OCI-LY7 (cell line): ENCODE measurements at regions not wholly inside any gene's neighbourhood (a gene's known extent, or its start where the extent isn't known, plus 50 kb on each side); places are given as distances from the start of the nearest gene placed in this dataset.
A peak's percentile ranks its signal among the peaks of the same experiment; 100 is the strongest.

Source experiments
- BruUV-seq: library from RNA; stranded (reverse); fragments of 400-500 nt; replicated peaks from 2 replicates; lab custom pipeline; 2021; lab: Mats Ljungman, UMichigan
- CTCF ChIA-PET: fragments of 300-600 bp; sonication (Branson Sonifier 250); formaldehyde crosslinking; loops from one replicate; lab custom pipeline; 2022; ENCODE audit warnings: antibody characterized with exemption; ENCODE audit not compliant: unreplicated experiment; lab: Charles Lee
- POLR2A ChIA-PET: fragments of 300-600 bp; sonication (Branson Sonifier 250); formaldehyde crosslinking; loops from one replicate; lab custom pipeline; 2022; ENCODE audit warnings: antibody characterized with exemption; lab: Charles Lee
- DNase-seq: peaks from one replicate; pipeline ENCODE4 v3.0.0-alpha.2; 2015; ENCODE audit warnings: low spot score
- H2AFZ ChIP-seq: fragments of 200-600 bp; sonication (generic), shearing (Covaris generic); 2 replicates; pipeline ENCODE4 v1.6.1; 2014; ENCODE audit warnings: mild to moderate bottlenecking, antibody characterized with exemption, low read length, moderate library complexity
- H3K27ac ChIP-seq: fragments of 200-600 bp; sonication (generic); 2 replicates; pipeline ENCODE4 v1.5.1; 2014; ENCODE audit warnings: mixed run types, low read depth, mild to moderate bottlenecking, moderate library complexity, low read length, inconsistent platforms; ENCODE audit not compliant: poor library complexity, severe bottlenecking
- H3K36me3 ChIP-seq: fragments of 200-600 bp; sonication (generic); 2 replicates; pipeline ENCODE4 v1.6.1; 2014; ENCODE audit warnings: mild to moderate bottlenecking, antibody characterized with exemption, low read length, moderate library complexity, mixed read lengths; ENCODE audit not compliant: insufficient read depth
- H3K4me1 ChIP-seq: fragments of 200-600 bp; sonication (generic); 2 replicates; pipeline ENCODE4 v1.5.1; 2014; ENCODE audit warnings: mild to moderate bottlenecking, low read length; ENCODE audit not compliant: insufficient read depth, poor library complexity, severe bottlenecking
- H3K4me2 ChIP-seq: fragments of 200-600 bp; sonication (generic); 2 replicates; pipeline ENCODE4 v1.6.1; 2014; ENCODE audit warnings: mild to moderate bottlenecking, low read length
- H3K4me3 ChIP-seq: fragments of 200-600 bp; sonication (generic); 2 replicates; pipeline ENCODE4 v1.5.1; 2014; ENCODE audit warnings: mild to moderate bottlenecking, low read depth, low read length; ENCODE audit not compliant: poor library complexity, severe bottlenecking
- H3K79me2 ChIP-seq: fragments of 200-600 bp; sonication (generic); 2 replicates; pipeline ENCODE4 v1.6.1; 2016; ENCODE audit warnings: low read depth, mild to moderate bottlenecking, low read length, moderate library complexity, mixed read lengths; ENCODE audit not compliant: insufficient read depth
- H3K9me2 ChIP-seq: fragments of 200-600 bp; sonication (generic); 2 replicates; pipeline ENCODE4 v1.6.1; 2016; ENCODE audit warnings: mild to moderate bottlenecking, low read length, mixed read lengths; ENCODE audit not compliant: insufficient read depth
- H3K9me3 ChIP-seq: fragments of 200-600 bp; sonication (generic); 2 replicates; pipeline ENCODE4 v1.6.1; 2014; ENCODE audit warnings: mild to moderate bottlenecking, mixed run types, low read length, mixed read lengths
- H4K20me1 ChIP-seq: fragments of 200-600 bp; sonication (generic); 2 replicates; pipeline ENCODE4 v1.6.1; 2014; ENCODE audit warnings: mild to moderate bottlenecking, antibody characterized with exemption, low read length, moderate library complexity, mixed read lengths; ENCODE audit not compliant: insufficient read depth
- CTCF ChIP-seq: fragments of 200-600 bp; sonication (generic); conservative IDR thresholded peaks from 2 replicates; pipeline ENCODE4 v1.5.1; 2014; ENCODE audit warnings: mild to moderate bottlenecking, antibody characterized with exemption, low read length, moderate library complexity, mixed read lengths
- EZH2phosphoT487 ChIP-seq: fragments of 200-600 bp; sonication (generic); IDR thresholded peaks from 2 replicates; pipeline ENCODE4 v1.6.1; 2018; ENCODE audit warnings: low read depth, borderline replicate concordance, mild to moderate bottlenecking, mixed run types, antibody characterized with exemption, low read length, moderate library complexity, mixed read lengths
- intact Hi-C: fragments of 100-400 bp; cut with micrococcal nuclease; formaldehyde crosslinking; loops from one replicate; pipeline ENCODE4 v1.10.0; 2022; ENCODE audit not compliant: unreplicated experiment

DNA sequence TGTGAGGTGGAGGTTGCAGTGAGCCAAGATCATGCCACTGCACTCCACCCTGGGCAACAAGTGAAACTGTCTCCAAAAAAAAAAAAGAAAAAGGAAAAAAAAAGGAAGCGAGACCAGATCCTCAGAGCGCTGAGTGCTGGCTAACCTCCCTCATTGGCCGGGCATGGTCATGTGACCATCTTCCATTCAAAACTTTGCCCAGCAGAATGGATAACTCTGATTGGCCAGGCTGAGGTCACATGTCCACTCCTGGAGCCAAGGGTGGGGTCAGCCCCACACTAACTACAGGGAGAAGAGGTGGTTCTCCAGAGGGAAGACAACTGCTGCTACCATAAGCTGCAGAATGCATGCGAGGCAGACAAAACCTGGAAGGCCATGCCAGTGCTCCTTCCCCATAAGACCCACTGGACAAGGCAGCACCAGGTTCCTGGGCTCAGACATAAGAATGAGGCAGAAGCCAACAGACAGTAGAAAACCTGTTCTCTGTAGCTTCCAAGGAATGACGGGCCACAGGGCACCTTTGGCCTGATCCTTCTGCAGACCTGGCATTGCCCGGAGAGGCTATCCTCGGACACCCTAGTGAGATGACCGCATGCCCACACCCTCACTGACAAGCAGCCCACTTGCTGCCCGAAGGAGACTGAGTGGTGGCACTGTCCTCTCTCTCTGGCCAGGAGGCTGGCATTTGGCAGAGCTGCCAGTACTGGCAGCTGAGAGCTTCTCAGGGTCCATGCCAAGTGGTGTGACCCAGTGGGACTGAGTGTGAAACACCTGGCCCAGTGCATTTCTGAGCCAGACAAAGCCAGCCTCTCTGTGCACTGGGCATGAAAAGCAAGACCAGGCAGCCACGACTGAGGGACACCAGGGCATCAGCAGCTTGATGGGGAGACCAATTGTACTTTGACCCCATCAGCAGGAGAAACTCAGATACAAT, 311.9 kb upstream of the SULF2 start:
- Histone ChIP-seq H3K36me3 (no peaks in the 10 kb centered on the region), H3K79me2 (no peaks in the 10 kb centered on the region), H3K4me2 (no peak overlapping the region), H3K4me3 (no peak overlapping the region), H3K4me1 (no peaks in the 10 kb centered on the region), H2AFZ (no peak overlapping the region), H3K27ac (no peak overlapping the region), H3K9me2 (no peaks in the 10 kb centered on the region), H4K20me1 (no peaks in the 10 kb centered on the region), H3K9me3 (no peaks in the 10 kb centered on the region)
- CTCF ChIA-PET, result no interaction called here
- BruUV-seq, result no TSS peak
- TF ChIP-seq EZH2phosphoT487 (no peak), CTCF (no peak)
- intact Hi-C loops, result no loop called here
- POLR2A ChIA-PET, result no interaction called here
- peak; percentile 6 for DNase-seq

DNA sequence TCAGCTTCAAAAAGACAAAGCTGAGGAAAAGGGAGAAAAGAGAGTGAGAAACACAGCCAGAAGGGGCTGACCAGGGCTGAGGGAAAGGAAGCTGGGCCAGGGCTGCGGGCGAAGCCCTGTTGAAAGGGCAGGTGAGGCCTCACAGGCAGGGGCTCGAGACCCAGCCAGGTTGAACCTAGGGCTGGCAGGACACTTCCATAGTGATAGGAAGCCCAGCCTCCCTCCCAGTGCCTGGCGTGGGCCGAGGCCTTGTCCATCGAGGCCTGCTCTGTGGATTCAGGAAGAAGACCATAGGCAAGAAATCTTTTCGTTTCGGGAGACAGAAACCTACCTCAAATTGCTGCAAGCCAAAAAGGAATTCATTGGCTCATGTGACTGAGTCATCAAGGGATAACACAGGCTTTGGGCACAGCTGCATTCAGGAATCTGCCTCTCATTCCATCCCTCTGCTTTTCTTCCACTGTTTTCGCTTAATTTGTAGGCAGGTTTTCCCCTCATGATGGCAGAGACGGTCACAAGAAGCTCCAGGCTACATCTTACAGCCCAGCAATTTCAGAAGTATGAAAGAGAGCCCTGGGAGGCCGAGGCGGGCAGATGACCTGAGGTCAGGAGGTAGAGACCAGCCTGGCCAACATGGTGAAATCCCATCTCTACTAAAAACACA, 311.1 kb upstream of the SULF2 start:
- BruUV-seq, result no TSS peak
- Histone ChIP-seq H4K20me1 (no peaks in the 10 kb centered on the region), H3K27ac (no peak overlapping the region), H2AFZ (no peak overlapping the region), H3K36me3 (no peaks in the 10 kb centered on the region), H3K4me1 (no peaks in the 10 kb centered on the region), H3K4me2 (no peak overlapping the region), H3K9me2 (no peaks in the 10 kb centered on the region), H3K4me3 (no peak overlapping the region), H3K79me2 (no peaks in the 10 kb centered on the region), H3K9me3 (no peaks in the 10 kb centered on the region)
- TF ChIP-seq CTCF, result no peak
- intact Hi-C loops, result no loop called here
- ChIA-PET POLR2A (no interaction called here), CTCF (no interaction called here)
- no peak for DNase-seq

GRCh38 chr20:48094944-48095343, 309.7 kb upstream of the SULF2 start:
- POLR2A ChIA-PET, result no interaction called here
- CTCF ChIA-PET, result no interaction called here
- intact Hi-C loops, result no loop called here
- no TSS peak for BruUV-seq
- H3K79me2 ChIP-seq, result no peaks in the 10 kb centered on the region
- DNase-seq, result no peak
- H3K27ac ChIP-seq, result no peak overlapping the region
- 0 out of 2 replicates have a peak, but pooled peaks cover 4% of the 10 kb centered on the region for H3K9me3 ChIP-seq
- no peaks in the 10 kb centered on the region for H4K20me1 ChIP-seq
- H3K4me2 ChIP-seq, result no peak overlapping the region
- no peaks in the 10 kb centered on the region for H3K9me2 ChIP-seq
- no peaks in the 10 kb centered on the region for H3K36me3 ChIP-seq
- no peaks in the 10 kb centered on the region for H3K4me1 ChIP-seq
- H3K4me3 ChIP-seq, result no peak overlapping the region
- no peak for TF ChIP-seq EZH2phosphoT487
- no peak for TF ChIP-seq CTCF
- H2AFZ ChIP-seq, result no peak overlapping the region
